ENCODE measurements at regions not wholly inside any gene's neighbourhood (a gene's known extent, or its start where the extent isn't known, plus 50 kb on each side); places are given as distances from the start of the nearest gene placed in this dataset.

DNA sequence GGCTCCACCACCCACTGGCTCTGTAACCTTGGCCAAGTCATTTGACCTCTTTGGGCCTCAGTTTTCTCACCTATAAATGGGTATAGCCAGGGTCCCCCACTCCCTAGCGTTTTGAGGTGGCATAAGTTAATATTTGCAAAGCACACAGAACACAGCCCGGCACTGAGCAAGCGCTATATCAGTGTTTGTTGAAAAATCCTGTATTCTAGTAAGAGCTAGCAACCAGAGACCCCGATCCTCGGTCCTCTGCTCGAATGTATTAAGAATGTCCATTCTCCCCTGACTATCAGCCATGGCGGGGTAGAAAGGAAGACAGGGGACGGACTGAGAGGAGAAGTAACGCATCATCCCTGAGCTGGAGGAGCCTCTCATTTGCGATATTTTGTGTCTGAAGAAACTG, 131.2 kb downstream of the IRF8 start:
- no peak overlapping the region for H3K4me3 ChIP-seq
- peaks cover 97% of the 10 kb centered on the region for H3K27me3 ChIP-seq (ENCODE audit: low read depth)
- TF ChIP-seq, protein P1, sequence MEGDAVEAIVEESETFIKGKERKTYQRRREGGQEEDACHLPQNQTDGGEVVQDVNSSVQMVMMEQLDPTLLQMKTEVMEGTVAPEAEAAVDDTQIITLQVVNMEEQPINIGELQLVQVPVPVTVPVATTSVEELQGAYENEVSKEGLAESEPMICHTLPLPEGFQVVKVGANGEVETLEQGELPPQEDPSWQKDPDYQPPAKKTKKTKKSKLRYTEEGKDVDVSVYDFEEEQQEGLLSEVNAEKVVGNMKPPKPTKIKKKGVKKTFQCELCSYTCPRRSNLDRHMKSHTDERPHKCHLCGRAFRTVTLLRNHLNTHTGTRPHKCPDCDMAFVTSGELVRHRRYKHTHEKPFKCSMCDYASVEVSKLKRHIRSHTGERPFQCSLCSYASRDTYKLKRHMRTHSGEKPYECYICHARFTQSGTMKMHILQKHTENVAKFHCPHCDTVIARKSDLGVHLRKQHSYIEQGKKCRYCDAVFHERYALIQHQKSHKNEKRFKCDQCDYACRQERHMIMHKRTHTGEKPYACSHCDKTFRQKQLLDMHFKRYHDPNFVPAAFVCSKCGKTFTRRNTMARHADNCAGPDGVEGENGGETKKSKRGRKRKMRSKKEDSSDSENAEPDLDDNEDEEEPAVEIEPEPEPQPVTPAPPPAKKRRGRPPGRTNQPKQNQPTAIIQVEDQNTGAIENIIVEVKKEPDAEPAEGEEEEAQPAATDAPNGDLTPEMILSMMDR (IDR thresholded peaks at IDR 0.05; ENCODE audit: borderline replicate concordance): no peak
- no peak for DNase-seq
- intact Hi-C loops (cut with micrococcal nuclease): no loop called here
- H3K36me3 ChIP-seq: no peaks in the 10 kb centered on the region
- H3K27ac ChIP-seq (replicated peaks): no peak overlapping the region
- peaks cover 6% of the 10 kb centered on the region for H3K4me1 ChIP-seq
- H3K9me3 ChIP-seq (replicated peaks): peaks cover 11% of the 10 kb centered on the region

DNA sequence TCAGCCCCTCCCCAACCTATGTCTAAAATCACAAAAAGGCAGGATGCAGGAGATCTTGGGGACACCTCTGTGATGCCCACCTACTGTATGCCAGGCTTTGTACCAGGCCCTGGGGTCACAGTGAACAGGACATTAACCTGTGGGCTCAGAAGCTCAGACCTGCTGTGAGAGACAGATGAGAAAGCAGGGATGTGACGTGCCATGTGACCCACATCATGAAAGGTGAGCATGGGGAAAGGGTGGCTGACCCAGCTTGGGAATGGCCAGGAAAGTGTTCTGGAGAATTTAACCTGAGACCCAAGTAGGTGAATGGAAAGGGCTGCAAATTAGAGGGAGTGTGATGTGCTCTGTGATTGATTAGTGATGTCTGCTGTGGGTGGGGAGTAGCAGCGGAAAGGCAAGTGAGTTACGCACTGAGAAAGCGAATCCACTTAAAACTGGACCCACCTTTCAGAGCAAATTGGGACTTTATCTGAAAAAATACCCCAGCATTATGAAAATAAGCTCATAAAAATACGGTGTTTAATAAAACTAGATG, 132.2 kb downstream of the IRF8 start:
- H3K9me3 ChIP-seq (replicated peaks): peaks cover 4% of the 10 kb centered on the region
- no peaks in the 10 kb centered on the region for H3K36me3 ChIP-seq
- intact Hi-C loops (cut with micrococcal nuclease): no loop called here
- no peak overlapping the region for H3K27ac ChIP-seq (replicated peaks)
- H3K27me3 ChIP-seq (ENCODE audit: low read depth): peaks cover 97% of the 10 kb centered on the region
- no peak overlapping the region for H3K4me3 ChIP-seq
- DNase-seq: no peak
- TF ChIP-seq, protein P1 (IDR thresholded peaks at IDR 0.05; ENCODE audit: borderline replicate concordance): no peak
- H3K4me1 ChIP-seq: peaks cover 6% of the 10 kb centered on the region

DNA sequence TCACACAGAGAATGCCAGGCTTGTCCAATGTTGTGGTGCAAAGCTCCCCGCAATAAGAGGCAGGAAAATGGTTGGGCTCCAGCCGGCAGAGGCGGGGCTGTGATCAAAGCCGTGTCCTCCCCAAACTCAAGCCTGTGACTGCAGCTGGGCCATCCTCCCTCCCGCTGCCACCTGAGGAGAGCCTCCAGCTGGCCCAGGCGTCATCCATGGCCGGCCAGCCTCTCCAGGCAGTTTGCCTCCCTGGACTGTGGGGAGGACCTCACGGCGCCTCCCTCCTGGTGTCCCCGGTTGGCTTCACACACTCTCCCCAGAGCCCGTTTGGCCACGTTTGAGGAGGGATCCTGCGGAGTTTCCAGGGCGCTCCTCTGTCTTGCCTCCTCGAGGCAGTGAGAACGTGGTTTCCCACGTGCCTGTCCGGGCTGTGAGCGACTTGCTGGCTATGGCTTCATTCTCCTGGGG, 134.1 kb downstream of the IRF8 start:
- H3K27me3 ChIP-seq (ENCODE audit: low read depth): peaks cover 96% of the 10 kb centered on the region
- peaks cover 6% of the 10 kb centered on the region for H3K4me1 ChIP-seq
- H3K27ac ChIP-seq (replicated peaks): no peak overlapping the region
- no peaks in the 10 kb centered on the region for H3K36me3 ChIP-seq
- intact Hi-C loops (cut with micrococcal nuclease): no loop called here
- H3K9me3 ChIP-seq (replicated peaks): no peaks in the 10 kb centered on the region
- H3K4me3 ChIP-seq: no peak overlapping the region
- no peak for DNase-seq
- TF ChIP-seq, protein P1 (IDR thresholded peaks at IDR 0.05; ENCODE audit: borderline replicate concordance): no peak

DNA sequence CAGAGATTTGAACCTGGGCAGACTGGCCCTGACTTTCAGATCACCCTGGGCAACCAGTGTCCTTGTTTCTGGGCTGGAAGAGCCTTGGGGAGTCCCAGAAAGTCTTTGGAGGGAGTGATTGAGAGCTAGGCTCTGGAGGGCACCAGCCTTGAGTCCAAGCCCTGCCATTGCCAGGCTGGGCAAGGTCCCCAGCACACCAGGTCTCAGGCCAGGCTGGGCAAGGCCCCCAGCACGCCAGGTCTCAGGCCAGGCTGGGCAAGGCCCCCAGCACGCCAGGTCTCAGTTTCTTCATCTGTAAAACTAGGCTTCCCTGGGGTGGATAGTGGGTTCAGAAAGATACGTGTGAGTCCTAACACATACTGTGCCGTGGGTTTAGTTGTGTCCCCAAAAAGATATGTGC, 135.0 kb downstream of the IRF8 start:
- H3K9me3 ChIP-seq (replicated peaks): no peaks in the 10 kb centered on the region
- TF ChIP-seq, protein P1 (IDR thresholded peaks at IDR 0.05; ENCODE audit: borderline replicate concordance): no peak
- H3K4me1 ChIP-seq: peaks cover 6% of the 10 kb centered on the region
- H3K4me3 ChIP-seq: no peak overlapping the region
- peaks cover 96% of the 10 kb centered on the region for H3K27me3 ChIP-seq (ENCODE audit: low read depth)
- no peak for DNase-seq
- no peak overlapping the region for H3K27ac ChIP-seq (replicated peaks)
- intact Hi-C loops (cut with micrococcal nuclease): no loop called here
- H3K36me3 ChIP-seq: no peaks in the 10 kb centered on the region

DNA sequence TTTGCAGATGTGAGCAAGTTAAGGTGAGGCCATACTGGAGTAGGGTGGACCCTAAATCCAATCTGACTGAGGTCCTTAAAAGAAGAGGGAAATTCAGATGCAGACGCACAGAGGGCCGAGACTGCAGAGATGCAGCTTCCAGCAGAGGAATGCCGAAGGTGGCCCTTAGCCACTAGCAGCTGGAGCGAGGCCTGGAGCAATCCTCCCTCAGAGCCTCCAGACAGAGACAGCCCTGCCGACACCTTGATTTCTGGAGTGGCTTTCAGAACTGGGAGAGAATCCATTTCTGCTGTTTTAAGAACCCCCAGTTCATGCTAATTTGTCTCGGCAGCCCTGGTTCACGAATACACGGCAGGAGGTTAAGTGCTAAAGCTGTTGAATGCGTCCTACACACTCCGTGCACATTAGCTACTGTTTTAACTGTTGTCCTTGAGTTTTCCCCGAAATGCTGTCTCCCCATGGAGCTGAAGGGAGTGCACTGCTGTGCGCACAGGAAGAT, 135.5 kb downstream of the IRF8 start:
- Histone ChIP-seq H3K4me1 (peaks cover 6% of the 10 kb centered on the region), H3K4me3 (no peak overlapping the region), H3K36me3 (no peaks in the 10 kb centered on the region), H3K9me3 (replicated peaks) (no peaks in the 10 kb centered on the region), H3K27me3 (ENCODE audit: low read depth) (peaks cover 96% of the 10 kb centered on the region), H3K27ac (replicated peaks) (no peak overlapping the region)
- DNase-seq: no peak
- TF ChIP-seq, protein P1 (IDR thresholded peaks at IDR 0.05; ENCODE audit: borderline replicate concordance): no peak
- intact Hi-C loops (cut with micrococcal nuclease): no loop called here
